T47D (cell line): ENCODE measurements at regions not wholly inside any gene's neighbourhood (a gene's known extent, or its start where the extent isn't known, plus 50 kb on each side); places are given as distances from the start of the nearest gene placed in this dataset.

ENCODE experiments used
- DNase-seq, 2 experiments: peaks; one replicate each; pipeline versions ENCODE4 v3.0.0 to v3.0.0-alpha.2; 2011 to 2012; ENCODE audit warnings: low read depth in 1 of 2, low spot score in 1 of 2
- JUND ChIP-seq: IDR thresholded peaks from 2 replicates; pipeline ENCODE4 v1.6.1; 2012; ENCODE audit warnings: low read depth
- in situ Hi-C: cut with HindIII; loops from 2 replicates; pipeline ENCODE4 v1.10.0; 2016; ENCODE audit warnings: low sequenced_read_pairs, low pct_unique_long_range_greater_than_20kb

GRCh38 chr19:30927705-30928104 is 421.5 kb downstream of the TSHZ3 start:
- in situ Hi-C loops: no loop called here
- no peak for TF ChIP-seq JUND
- no peak for DNase-seq

GRCh38 chr19:30924670-30925069 is 424.6 kb downstream of the TSHZ3 start:
- in situ Hi-C loops: no loop called here
- TF ChIP-seq JUND: no peak
- no peak for DNase-seq

- DNase-seq: no peak
- no peak for TF ChIP-seq JUND
- in situ Hi-C loops: no loop called here
These were observed 425.1 kb downstream of the TSHZ3 start for GRCh38 chr19:30924069-30924636.

GRCh38 chr19:30923621-30924020 is 425.6 kb downstream of the TSHZ3 start:
- no peak for TF ChIP-seq JUND
- in situ Hi-C loops: no loop called here

GRCh38 chr19:30923096-30923495 is 426.1 kb downstream of the TSHZ3 start:
- no peak for DNase-seq
- no peak for TF ChIP-seq JUND
- in situ Hi-C loops: no loop called here

More at GRCh38 chr19:30923621-30924020, 425.6 kb downstream of the TSHZ3 start:
- no peak for DNase-seq

- in situ Hi-C loops: no loop called here
- no peak for TF ChIP-seq JUND
- DNase-seq: no peak
These were observed 429.0 kb downstream of the TSHZ3 start for GRCh38 chr19:30920222-30920621.

- in situ Hi-C loops: no loop called here
- no peak for DNase-seq
- no peak for TF ChIP-seq JUND
These were observed 429.5 kb downstream of the TSHZ3 start for GRCh38 chr19:30919737-30920136.

GRCh38 chr19:30916238-30916637 is 433.0 kb downstream of the TSHZ3 start:
- no peak for DNase-seq
- no peak for TF ChIP-seq JUND
- in situ Hi-C loops: no loop called here

- no peak for DNase-seq
- TF ChIP-seq JUND: no peak
- in situ Hi-C loops: no loop called here
These were observed 437.7 kb downstream of the TSHZ3 start for GRCh38 chr19:30911491-30911890.

GRCh38 chr19:30910485-30911240 is 438.6 kb downstream of the TSHZ3 start:
- DNase-seq: no peak
- in situ Hi-C loops: no loop called here
- no peak for TF ChIP-seq JUND

- no peak for DNase-seq
- in situ Hi-C loops: no loop called here
- no peak for TF ChIP-seq JUND
These were observed 440.0 kb downstream of the TSHZ3 start for GRCh38 chr19:30909216-30909615.

- DNase-seq: no peak
- TF ChIP-seq JUND: no peak
- in situ Hi-C loops: no loop called here
These were observed 440.9 kb downstream of the TSHZ3 start for GRCh38 chr19:30908262-30908771.

- in situ Hi-C loops: no loop called here
- no peak for DNase-seq
- no peak for TF ChIP-seq JUND
These were observed 442.4 kb downstream of the TSHZ3 start for GRCh38 chr19:30906871-30907270.
